T1000 (cell line): ENCODE measurements at regions not wholly inside any gene's neighbourhood (a gene's known extent, or its start where the extent isn't known, plus 50 kb on each side); places are given as distances from the start of the nearest gene placed in this dataset.

Experiments used
- DNase-seq: peaks from one replicate; lab custom pipeline; 2025; ENCODE audit warnings: mixed read lengths; lab: John Stamatoyannopoulos, UW

GRCh38 chr17:14901376-14901775 lies 363.8 kb downstream of the PMP22 start:
- DNase-seq: no peak

GRCh38 chr17:14886200-14886739 lies 378.9 kb downstream of the PMP22 start:
- no peak for DNase-seq

GRCh38 chr17:14882131-14882530 lies 383.0 kb downstream of the PMP22 start:
- DNase-seq: no peak

GRCh38 chr17:14875557-14876412 lies 389.3 kb downstream of the PMP22 start:
- no peak for DNase-seq

GRCh38 chr17:14873996-14874395 lies 391.1 kb downstream of the PMP22 start:
- no peak for DNase-seq

GRCh38 chr17:14873540-14873939 lies 391.6 kb downstream of the PMP22 start:
- no peak for DNase-seq

- no peak for DNase-seq
Measured at GRCh38 chr17:14871921-14872320, 393.2 kb downstream of the PMP22 start.

- no peak for DNase-seq
Measured at GRCh38 chr17:14866266-14866665, 398.9 kb downstream of the PMP22 start.

GRCh38 chr17:14864127-14864526 lies 401.0 kb downstream of the PMP22 start:
- no peak for DNase-seq

- no peak for DNase-seq
Measured at GRCh38 chr17:14859542-14859941, 405.6 kb downstream of the PMP22 start.

- no peak for DNase-seq
Measured at GRCh38 chr17:14856176-14856575, 408.9 kb downstream of the PMP22 start.

GRCh38 chr17:14854691-14855090 lies 410.4 kb downstream of the PMP22 start:
- no peak for DNase-seq

GRCh38 chr17:14845591-14846281 lies 419.4 kb downstream of the PMP22 start:
- no peak for DNase-seq

- DNase-seq: no peak
Measured at GRCh38 chr17:14843086-14843795, 421.9 kb downstream of the PMP22 start.

GRCh38 chr17:14840616-14841231 lies 424.4 kb downstream of the PMP22 start:
- DNase-seq: no peak

- no peak for DNase-seq
Measured at GRCh38 chr17:14838567-14838966, 426.6 kb downstream of the PMP22 start.

GRCh38 chr17:14833201-14833785 lies 431.8 kb downstream of the PMP22 start:
- DNase-seq: no peak

GRCh38 chr17:14831491-14831890 lies 433.6 kb downstream of the PMP22 start:
- DNase-seq: no peak

- DNase-seq: no peak
Measured at GRCh38 chr17:14827396-14827919, 437.7 kb downstream of the PMP22 start.

- no peak for DNase-seq
Measured at GRCh38 chr17:14826358-14826757, 438.8 kb downstream of the PMP22 start.

- DNase-seq: no peak
Measured at GRCh38 chr17:14818469-14818868, 446.7 kb downstream of the PMP22 start.
